ENCODE measurements at regions not wholly inside any gene's neighbourhood (a gene's known extent, or its start where the extent isn't known, plus 50 kb on each side); places are given as distances from the start of the nearest gene placed in this dataset.

GRCh38 chr18:44047585-44047984, 633.1 kb upstream of the SETBP1 start:
- TF ChIP-seq CTCF (conservative IDR thresholded peaks at IDR 0.05 in 1 of 2, IDR thresholded peaks at IDR 0.05 in 1 of 2; ENCODE audit: low read depth in 1 of 2, low read length in 2 of 2) (no peak), EZH2 (IDR thresholded peaks at IDR 0.05; ENCODE audit: low read length, missing control alignments) (no peak)
